ENCODE measurements at regions not wholly inside any gene's neighbourhood (a gene's known extent, or its start where the extent isn't known, plus 50 kb on each side); places are given as distances from the start of the nearest gene placed in this dataset.

DNA sequence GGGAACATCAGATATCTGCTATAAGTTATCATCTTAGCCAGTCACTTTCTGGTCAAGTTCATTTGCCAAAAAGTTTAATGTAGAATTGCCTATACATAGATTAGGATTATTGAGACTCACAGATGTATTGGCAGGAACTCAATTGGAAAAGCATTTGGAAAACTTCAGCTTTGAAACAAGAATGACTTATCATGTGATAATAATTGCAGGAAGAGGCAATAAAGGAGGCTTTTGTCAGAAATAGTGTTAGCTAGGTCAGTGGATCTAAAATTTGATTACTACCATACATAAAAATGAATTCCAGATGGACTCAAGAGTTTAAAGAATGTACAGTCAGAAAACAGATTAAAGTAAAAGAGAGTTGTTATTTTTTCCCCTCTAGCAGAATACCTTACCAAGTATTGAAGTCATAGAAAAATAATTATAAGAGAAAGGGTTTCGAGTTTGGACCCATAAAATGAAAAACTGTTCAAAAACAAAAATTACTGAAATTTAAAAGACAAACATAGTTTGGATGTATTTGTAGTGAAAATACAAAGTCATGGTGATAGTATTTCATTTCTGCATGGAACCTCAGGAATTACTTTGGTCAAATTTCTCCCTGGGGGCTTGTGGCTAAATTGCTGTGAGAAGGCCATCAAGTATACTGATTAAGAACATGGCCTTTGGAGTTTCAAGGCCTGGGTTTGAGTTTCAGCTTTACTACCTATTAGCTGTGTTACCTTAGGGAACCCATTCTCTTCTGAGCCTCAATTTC is 159.9 kb downstream of the TMEM38B start:
- CTCF ChIA-PET: interaction anchor here (1.4 kb wide), 2 partner anchors 12 to 27 kb away, joined by 5 to 11 read pairs; no protein-coding TSS in a partner anchor
- DNase-seq (ENCODE audit: low read depth, low spot score): no peak
- no peak for TF ChIP-seq CTCF (IDR thresholded peaks at IDR 0.05; ENCODE audit: insufficient read depth, low read length, missing control alignments)
- POLR2A ChIA-PET: no interaction called here
- no peak overlapping the region for H3K4me3 ChIP-seq (ENCODE audit: low read depth, low read length)

DNA sequence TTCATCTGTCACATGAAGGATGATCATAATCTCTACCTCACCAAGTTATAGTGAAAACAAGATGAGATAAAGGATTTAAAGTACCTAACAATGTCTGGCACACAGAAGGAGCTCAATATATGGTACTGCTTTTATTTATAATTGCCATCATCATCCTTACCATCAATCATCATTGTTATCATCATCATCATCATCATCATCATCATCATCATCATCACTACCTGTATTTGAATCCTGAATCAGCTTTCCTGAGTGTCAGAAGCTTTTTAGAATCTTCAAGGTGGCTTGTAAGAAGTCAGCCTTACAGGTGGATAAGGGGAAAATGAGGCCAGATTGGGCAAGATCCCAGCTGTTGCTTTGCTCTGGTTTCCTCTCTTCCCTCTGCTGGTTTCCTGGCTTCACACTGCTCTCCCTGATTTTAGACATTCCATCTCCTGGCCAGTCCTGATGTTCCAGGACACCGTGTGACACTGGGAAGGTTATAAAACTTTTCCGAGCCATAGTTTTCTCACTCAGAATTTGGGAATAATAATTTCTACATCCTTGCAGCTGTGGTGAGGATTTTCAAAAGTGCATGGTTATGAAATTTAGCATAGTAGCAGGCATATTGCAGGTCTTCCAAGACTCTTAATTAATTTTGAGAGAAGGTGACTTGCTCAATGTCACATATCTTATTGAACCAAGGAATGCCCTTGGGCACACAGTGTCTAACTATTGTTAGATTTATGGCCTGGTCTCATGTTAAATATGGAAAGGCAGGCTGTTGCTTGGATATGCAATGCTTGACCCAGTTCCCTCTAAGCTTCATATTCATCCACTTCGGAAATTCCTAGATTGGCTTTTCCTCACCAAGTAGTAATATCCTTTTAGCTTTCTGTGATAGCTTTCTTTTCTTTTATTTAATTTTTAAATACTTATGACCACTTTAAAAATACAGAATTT is 160.7 kb downstream of the TMEM38B start:
- CTCF ChIA-PET: interaction anchor here (1.4 kb wide), 2 partner anchors 13 to 26 kb away, joined by 5 to 11 read pairs; no protein-coding TSS in a partner anchor
- TF ChIP-seq CTCF (IDR thresholded peaks at IDR 0.05; ENCODE audit: insufficient read depth, low read length, missing control alignments): no peak

GRCh38 chr9:105855987-105856386 is 161.6 kb downstream of the TMEM38B start:
- TF ChIP-seq CTCF (IDR thresholded peaks at IDR 0.05; ENCODE audit: insufficient read depth, low read length, missing control alignments): no peak
- CTCF ChIA-PET: interaction anchor here (1.4 kb wide), 1 partner anchor 25 kb away, joined by 5 read pairs; no protein-coding TSS in a partner anchor
- DNase-seq (ENCODE audit: low read depth, low spot score): no peak
- POLR2A ChIA-PET: no interaction called here
- H3K4me3 ChIP-seq (ENCODE audit: low read depth, low read length): no peak overlapping the region

More for the DNA sequence above, 160.7 kb downstream of the TMEM38B start:
- DNase-seq (ENCODE audit: low read depth, low spot score): no peak
- POLR2A ChIA-PET: no interaction called here
- H3K4me3 ChIP-seq (ENCODE audit: low read depth, low read length): no peak overlapping the region

DNA sequence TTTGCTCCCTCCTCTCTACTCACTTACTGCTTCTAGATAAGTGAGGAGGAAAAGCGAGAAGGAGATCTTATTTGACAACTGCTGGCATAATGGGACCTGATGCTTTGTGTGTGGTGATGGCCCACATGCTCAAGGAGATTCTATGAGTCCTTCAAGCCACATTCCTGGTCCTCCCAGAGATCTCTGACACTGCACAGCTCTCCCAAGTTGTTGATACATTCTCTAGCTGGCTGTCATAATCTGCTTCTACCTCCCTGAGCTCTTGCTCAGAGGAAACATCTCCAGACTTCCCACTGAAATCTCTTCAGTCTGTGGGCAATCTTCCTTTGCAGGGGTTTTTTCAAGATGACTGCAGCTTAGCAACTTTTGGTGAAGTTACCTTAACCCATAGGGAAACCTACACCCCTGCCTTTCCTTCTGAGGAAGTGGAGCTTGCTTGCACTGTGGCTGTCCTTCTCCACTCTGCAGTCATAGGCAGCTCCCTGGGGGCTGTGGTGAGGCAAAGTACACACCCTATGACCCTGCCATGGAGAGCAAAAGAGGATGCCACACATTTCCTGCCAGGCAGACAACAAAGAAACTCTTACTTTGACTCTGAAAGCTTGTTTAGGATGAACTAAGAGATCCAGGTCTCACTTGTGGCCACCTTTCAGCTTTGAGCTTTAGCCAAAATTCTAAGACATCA is 163.8 kb downstream of the TMEM38B start:
- CTCF ChIA-PET: interaction anchor here (0.9 kb wide), 1 partner anchor 24 kb away, joined by 4 read pairs; no protein-coding TSS in a partner anchor
- no peak for DNase-seq (ENCODE audit: low read depth, low spot score)
- TF ChIP-seq CTCF (IDR thresholded peaks at IDR 0.05; ENCODE audit: insufficient read depth, low read length, missing control alignments): no peak
- POLR2A ChIA-PET: no interaction called here
- H3K4me3 ChIP-seq (ENCODE audit: low read depth, low read length): no peak overlapping the region

DNA sequence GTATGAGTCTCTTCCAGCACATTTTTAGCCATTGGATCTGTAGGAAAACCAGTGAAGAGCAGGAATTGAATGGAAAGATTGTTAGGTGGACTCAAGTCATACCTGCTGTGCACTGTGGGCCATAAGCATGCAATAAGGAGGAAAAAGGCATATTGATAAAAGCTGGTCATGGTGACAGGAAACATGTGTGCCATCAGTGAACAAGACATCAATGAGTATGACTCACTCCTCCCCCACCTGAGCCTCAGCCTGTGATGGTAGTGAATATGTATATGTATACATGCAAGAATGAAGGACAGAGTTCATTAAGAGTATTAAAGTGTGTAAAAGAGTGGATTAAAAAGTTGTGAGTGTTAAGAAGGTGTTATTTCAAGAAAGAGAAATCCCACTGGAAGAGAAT is 164.5 kb downstream of the TMEM38B start:
- no peak for DNase-seq (ENCODE audit: low read depth, low spot score)
- CTCF ChIA-PET: no interaction called here
- POLR2A ChIA-PET: no interaction called here
- no peak overlapping the region for H3K4me3 ChIP-seq (ENCODE audit: low read depth, low read length)
- TF ChIP-seq CTCF (IDR thresholded peaks at IDR 0.05; ENCODE audit: insufficient read depth, low read length, missing control alignments): no peak
